CD4-positive, alpha-beta T cell (primary cell): ENCODE measurements at regions not wholly inside any gene's neighbourhood (a gene's known extent, or its start where the extent isn't known, plus 50 kb on each side); places are given as distances from the start of the nearest gene placed in this dataset.

Experiments
- ATAC-seq: fragments of 200-7000 bp; cut with Tn5 transposase; one replicate; pipeline ENCODE4 v1.10.0; 2022; ENCODE audit warnings: mild to moderate bottlenecking; ENCODE audit not compliant: poor library complexity
- CTCF ChIA-PET: fragments of 350-600 bp; sonication (Branson Sonifier 250); formaldehyde crosslinking; loops from one replicate; lab custom pipeline; 2021; ENCODE audit warnings: antibody characterized with exemption, inconsistent platforms; lab: Charles Lee
- POLR2A ChIA-PET: fragments of 350-600 bp; sonication (Branson Sonifier 250); formaldehyde crosslinking; loops from one replicate; lab custom pipeline; 2021; ENCODE audit warnings: antibody characterized with exemption, inconsistent platforms; lab: Charles Lee
- DNase-seq, 14 experiments: peaks; one replicate each; pipeline ENCODE4 v3.0.0-alpha.2; 2013 to 2020; ENCODE audit warnings: mixed read lengths in 2 of 14
- H3K27ac ChIP-seq, 2 donors: one replicate each; pipeline versions ENCODE4 v1.5.1 to v1.7.0; 2013; ENCODE audit warnings: low read length in 2 of 2, low read depth in 1 of 2, mild to moderate bottlenecking in 1 of 2
- H3K27me3 ChIP-seq, 2 experiments: 1 replicate in 1 of 2; 2 replicates in 1 of 2; pipeline versions ENCODE4 v1.6.1 to v1.7.0; 2013; ENCODE audit warnings: low read length in 2 of 2, control low read depth in 1 of 2, mild to moderate bottlenecking in 1 of 2, moderate library complexity in 1 of 2; ENCODE audit not compliant: insufficient read depth in 2 of 2, control insufficient read depth in 1 of 2
- H3K36me3 ChIP-seq: one replicate; pipeline ENCODE4 v1.6.1; 2013; ENCODE audit warnings: low read length, control low read depth; ENCODE audit not compliant: insufficient read depth
- H3K4me1 ChIP-seq: one replicate; pipeline ENCODE4 v1.6.1; 2013; ENCODE audit warnings: low read length, control low read depth; ENCODE audit not compliant: insufficient read depth
- H3K4me3 ChIP-seq: one replicate; pipeline ENCODE4 v1.5.1; 2013; ENCODE audit warnings: mild to moderate bottlenecking, low read length, moderate library complexity
- H3K9me3 ChIP-seq, 2 experiments: 1 replicate in 1 of 2; 2 replicates in 1 of 2; pipeline versions ENCODE4 v1.6.1 to v1.7.0; 2013; ENCODE audit warnings: low read length in 2 of 2, mild to moderate bottlenecking in 2 of 2, control low read depth in 1 of 2, moderate library complexity in 1 of 2; ENCODE audit not compliant: control insufficient read depth in 1 of 2, insufficient read depth in 1 of 2
- H3K27ac Mint-ChIP-seq: one replicate; pipeline ENCODE4 v1.8.0; 2020; ENCODE audit warnings: mixed read lengths
- H3K27me3 Mint-ChIP-seq: one replicate; pipeline ENCODE4 v1.8.0; 2021; ENCODE audit warnings: mixed read lengths
- H3K36me3 Mint-ChIP-seq: one replicate; pipeline ENCODE4 v1.8.0; 2021; ENCODE audit warnings: low read depth, mixed read lengths
- H3K4me1 Mint-ChIP-seq: one replicate; pipeline ENCODE4 v1.8.0; 2021; ENCODE audit warnings: low read depth, mixed read lengths
- H3K4me3 Mint-ChIP-seq: one replicate; pipeline ENCODE4 v1.8.0; 2020; ENCODE audit warnings: mild to moderate bottlenecking, mixed read lengths
- H3K9me3 Mint-ChIP-seq: one replicate; pipeline ENCODE4 v1.8.0; 2020; ENCODE audit warnings: mixed read lengths
- CTCF ChIP-seq: fragments of 200-600 bp; IDR thresholded peaks from one replicate; pipeline ENCODE4 v1.8.0; 2022; ENCODE audit warnings: antibody characterized with exemption, mild to moderate bottlenecking
- intact Hi-C, 2 experiments: fragments of 100-400 bp; cut with DNase I in 1 of 2; cut with micrococcal nuclease in 1 of 2; formaldehyde crosslinking; loops; one replicate each; pipeline versions ENCODE4 v1.15.1 to v1.9.0; 2023 to 2025; cut with DNase I, micrococcal nuclease

- ChIA-PET POLR2A (no interaction called here), CTCF (no interaction called here)
- H3K27ac ChIP-seq: no peak overlapping the region
- H3K27me3 ChIP-seq: peaks cover 0 to 4% of the 10 kb centered on the region in 2 experiments
- TF ChIP-seq CTCF: no peak
- H3K4me1 Mint-ChIP-seq: no peaks in the 10 kb centered on the region
- H3K4me3 Mint-ChIP-seq: no peak overlapping the region
- intact Hi-C loops: no loop called here
- H3K36me3 ChIP-seq: no peaks in the 10 kb centered on the region
- no peaks in the 10 kb centered on the region for H3K4me1 ChIP-seq
- H3K27me3 Mint-ChIP-seq: no peaks in the 10 kb centered on the region
- no peaks in the 10 kb centered on the region for H3K36me3 Mint-ChIP-seq
- peaks cover 0 to 4% of the 10 kb centered on the region in 2 experiments for H3K9me3 ChIP-seq
- DNase-seq (no peak), ATAC-seq (no peak)
- no peaks in the 10 kb centered on the region for H3K9me3 Mint-ChIP-seq
- no peak overlapping the region for H3K27ac Mint-ChIP-seq
- H3K4me3 ChIP-seq: no peak overlapping the region
Observed at GRCh38 chr5:101159006-101159405, 255.9 kb upstream of the ST8SIA4 start.

- Histone ChIP-seq H3K36me3 (no peaks in the 10 kb centered on the region), H3K4me3 (no peak overlapping the region), H3K9me3 (peaks cover 0 to 4% of the 10 kb centered on the region in 2 experiments), H3K27ac (no peak overlapping the region), H3K27me3 (no peaks in the 10 kb centered on the region), H3K4me1 (no peaks in the 10 kb centered on the region)
- TF ChIP-seq CTCF: no peak
- POLR2A ChIA-PET: no interaction called here
- intact Hi-C loops: no loop called here
- no peaks in the 10 kb centered on the region for H3K9me3 Mint-ChIP-seq
- H3K4me1 Mint-ChIP-seq: no peaks in the 10 kb centered on the region
- no peaks in the 10 kb centered on the region for H3K27me3 Mint-ChIP-seq
- DNase-seq: no peak
- no peak overlapping the region for H3K4me3 Mint-ChIP-seq
- CTCF ChIA-PET: no interaction called here
- no peak for ATAC-seq
- H3K27ac Mint-ChIP-seq: no peak overlapping the region
- H3K36me3 Mint-ChIP-seq: no peaks in the 10 kb centered on the region
Observed at GRCh38 chr5:101153526-101153925, 250.4 kb upstream of the ST8SIA4 start.

- Mint-ChIP-seq H3K4me3 (no peak overlapping the region), H3K4me1 (no peaks in the 10 kb centered on the region), H3K27ac (no peak overlapping the region), H3K27me3 (no peaks in the 10 kb centered on the region), H3K36me3 (no peaks in the 10 kb centered on the region), H3K9me3 (peaks cover 8% of the 10 kb centered on the region)
- intact Hi-C loops: no loop called here
- DNase-seq (no peak), ATAC-seq (no peak)
- ChIA-PET CTCF (no interaction called here), POLR2A (no interaction called here)
- no peaks in the 10 kb centered on the region for H3K4me1 ChIP-seq
- H3K4me3 ChIP-seq: no peak overlapping the region
- no peaks in the 10 kb centered on the region for H3K36me3 ChIP-seq
- no peak for TF ChIP-seq CTCF
- no peaks in the 10 kb centered on the region for H3K9me3 ChIP-seq
- no peak overlapping the region for H3K27ac ChIP-seq
- peaks cover 0 to 2% of the 10 kb centered on the region in 2 experiments for H3K27me3 ChIP-seq
Observed at GRCh38 chr5:101143526-101143925, 240.4 kb upstream of the ST8SIA4 start.
